Ammon's horn (tissue), 1 donor: ENCODE measurements at regions not wholly inside any gene's neighbourhood (a gene's known extent, or its start where the extent isn't known, plus 50 kb on each side); places are given as distances from the start of the nearest gene placed in this dataset.

ENCODE experiments used
- DNase-seq: peaks from one replicate; pipeline ENCODE4 v3.0.0-alpha.2; 2016; ENCODE audit warnings: low spot score

GRCh38 chrX:131778269-131779218 is 234.7 kb downstream of the OR13H1 start:
- no peak for DNase-seq

- DNase-seq = no peak
Observed at GRCh38 chrX:131779306-131779705, 235.4 kb downstream of the OR13H1 start.

GRCh38 chrX:131779741-131780140 is 235.9 kb downstream of the OR13H1 start:
- no peak for DNase-seq

- no peak for DNase-seq
Observed at GRCh38 chrX:131782646-131783045, 238.8 kb downstream of the OR13H1 start.

GRCh38 chrX:131783555-131784308 is 239.4 kb upstream of the STK26 start:
- DNase-seq = no peak

GRCh38 chrX:131789664-131790063 is 233.4 kb upstream of the STK26 start:
- no peak for DNase-seq

- DNase-seq = no peak
Observed at GRCh38 chrX:131791608-131792355, 231.3 kb upstream of the STK26 start.

- no peak for DNase-seq
Observed at GRCh38 chrX:131792356-131792749, 230.7 kb upstream of the STK26 start.

GRCh38 chrX:131792789-131793462 is 230.2 kb upstream of the STK26 start:
- DNase-seq = no peak

GRCh38 chrX:131795442-131796229 is 227.5 kb upstream of the STK26 start:
- DNase-seq = no peak

- DNase-seq = no peak
Observed at GRCh38 chrX:131801066-131801465, 222.0 kb upstream of the STK26 start.

- DNase-seq = no peak
Observed at GRCh38 chrX:131801911-131802310, 221.2 kb upstream of the STK26 start.

GRCh38 chrX:131802836-131803626 is 220.1 kb upstream of the STK26 start:
- DNase-seq = no peak

GRCh38 chrX:131812847-131813825 is 210.0 kb upstream of the STK26 start:
- DNase-seq = peak; percentile 67

GRCh38 chrX:131816551-131817136 is 206.5 kb upstream of the STK26 start:
- peak; percentile 69 for DNase-seq

- no peak for DNase-seq
Observed at GRCh38 chrX:131818297-131818936, 204.7 kb upstream of the STK26 start.

- no peak for DNase-seq
Observed at GRCh38 chrX:131821945-131822622, 201.0 kb upstream of the STK26 start.
